Neural progenitor cell (in vitro differentiated cells): ENCODE measurements at regions not wholly inside any gene's neighbourhood (a gene's known extent, or its start where the extent isn't known, plus 50 kb on each side); places are given as distances from the start of the nearest gene placed in this dataset.
"Not testable (repeated sequence)": the region's sequence is repeated elsewhere in the genome, so short reads cannot be mapped to it uniquely, and the experiment has no call there.

ENCODE experiments used
- EZH2 ChIP-seq: fragments of 200-600 bp; sonication (generic); IDR thresholded peaks from 2 replicates; pipeline ENCODE4 v1.6.1; 2017; ENCODE audit warnings: antibody characterized with exemption, mild to moderate bottlenecking, moderate library complexity
- EZH2phosphoT487 ChIP-seq: fragments of 200-600 bp; sonication (generic); IDR thresholded peaks from 2 replicates; pipeline ENCODE4 v1.6.1; 2017; ENCODE audit warnings: antibody characterized with exemption
- TF ChIP-seq, protein P1 (sequence below): fragments of 200-600 bp; sonication (generic); IDR thresholded peaks from 2 replicates; pipeline ENCODE4 v1.5.1; 2017; ENCODE audit warnings: antibody characterized with exemption, mild to moderate bottlenecking

DNA sequence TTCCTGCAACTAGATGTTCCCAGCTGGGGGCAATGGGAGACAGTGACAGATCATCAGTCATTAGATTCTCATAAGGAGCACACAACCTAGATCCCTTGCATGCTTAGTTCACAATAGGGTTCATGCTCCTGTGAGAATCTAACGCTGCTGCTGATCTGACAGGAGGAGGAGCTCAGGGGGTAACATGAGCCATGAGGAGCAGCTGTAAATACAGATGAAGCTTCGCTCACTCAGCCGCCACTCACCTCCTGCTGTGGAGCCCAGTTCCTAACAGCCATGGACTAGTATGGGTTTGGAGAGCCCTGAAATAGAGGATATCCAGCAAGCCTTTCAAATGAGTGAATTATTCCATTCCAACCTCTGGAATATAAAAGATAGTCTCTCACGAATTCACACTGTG lies 137.0 kb upstream of the NIPA1 start:
- TF ChIP-seq, protein P1, sequence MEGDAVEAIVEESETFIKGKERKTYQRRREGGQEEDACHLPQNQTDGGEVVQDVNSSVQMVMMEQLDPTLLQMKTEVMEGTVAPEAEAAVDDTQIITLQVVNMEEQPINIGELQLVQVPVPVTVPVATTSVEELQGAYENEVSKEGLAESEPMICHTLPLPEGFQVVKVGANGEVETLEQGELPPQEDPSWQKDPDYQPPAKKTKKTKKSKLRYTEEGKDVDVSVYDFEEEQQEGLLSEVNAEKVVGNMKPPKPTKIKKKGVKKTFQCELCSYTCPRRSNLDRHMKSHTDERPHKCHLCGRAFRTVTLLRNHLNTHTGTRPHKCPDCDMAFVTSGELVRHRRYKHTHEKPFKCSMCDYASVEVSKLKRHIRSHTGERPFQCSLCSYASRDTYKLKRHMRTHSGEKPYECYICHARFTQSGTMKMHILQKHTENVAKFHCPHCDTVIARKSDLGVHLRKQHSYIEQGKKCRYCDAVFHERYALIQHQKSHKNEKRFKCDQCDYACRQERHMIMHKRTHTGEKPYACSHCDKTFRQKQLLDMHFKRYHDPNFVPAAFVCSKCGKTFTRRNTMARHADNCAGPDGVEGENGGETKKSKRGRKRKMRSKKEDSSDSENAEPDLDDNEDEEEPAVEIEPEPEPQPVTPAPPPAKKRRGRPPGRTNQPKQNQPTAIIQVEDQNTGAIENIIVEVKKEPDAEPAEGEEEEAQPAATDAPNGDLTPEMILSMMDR = not testable (repeated sequence)
- TF ChIP-seq EZH2phosphoT487, EZH2: not testable (repeated sequence)
